SU-DHL-6 (cell line): ENCODE measurements at regions not wholly inside any gene's neighbourhood (a gene's known extent, or its start where the extent isn't known, plus 50 kb on each side); places are given as distances from the start of the nearest gene placed in this dataset.

Experiments
- H2AFZ ChIP-seq: fragments of 200-600 bp; sonication (generic); 2 replicates; pipeline ENCODE4 v1.6.1; 2014; ENCODE audit warnings: low read depth, mild to moderate bottlenecking, moderate library complexity, mixed read lengths, antibody characterized with exemption, low read length; ENCODE audit not compliant: severe bottlenecking
- H3F3A ChIP-seq: fragments of 200-600 bp; shearing (Covaris generic); 2 replicates; pipeline ENCODE4 v1.6.0; 2016; ENCODE audit warnings: antibody characterized with exemption, mild to moderate bottlenecking; ENCODE audit not compliant: insufficient read depth
- H3K27ac ChIP-seq: fragments of 200-600 bp; sonication (generic); 2 replicates; pipeline ENCODE4 v1.5.1; 2016; ENCODE audit warnings: low read depth, mild to moderate bottlenecking, low read length, moderate library complexity, mixed read lengths
- H3K27me3 ChIP-seq: fragments of 200-600 bp; sonication (generic), shearing (Covaris generic); 2 replicates; pipeline ENCODE4 v1.6.0; 2014; ENCODE audit warnings: mild to moderate bottlenecking, low read length
- H3K36me3 ChIP-seq: fragments of 200-600 bp; sonication (generic); 2 replicates; pipeline ENCODE4 v1.6.1; 2014; ENCODE audit warnings: mild to moderate bottlenecking, low read length, mixed read lengths
- H3K4me2 ChIP-seq: fragments of 300-600, 200-600 bp; shearing (Covaris generic), sonication (generic); 2 replicates; pipeline ENCODE4 v1.6.0; 2014; ENCODE audit warnings: low read length, low read depth, mild to moderate bottlenecking; ENCODE audit not compliant: poor library complexity, severe bottlenecking
- H3K4me3 ChIP-seq: fragments of 200-600 bp; sonication (generic); 2 replicates; pipeline ENCODE4 v1.5.1; 2014; ENCODE audit warnings: antibody characterized with exemption, low read length, mild to moderate bottlenecking, mixed read lengths; ENCODE audit not compliant: insufficient read depth, poor library complexity, severe bottlenecking
- H3K79me2 ChIP-seq: fragments of 200-600 bp; sonication (generic); 2 replicates; pipeline ENCODE4 v1.6.1; 2014; ENCODE audit warnings: mild to moderate bottlenecking, low read length, moderate library complexity; ENCODE audit not compliant: insufficient read depth
- H3K9ac ChIP-seq: fragments of 200-600 bp; sonication (generic); 2 replicates; pipeline ENCODE4 v1.7.0; 2014; ENCODE audit warnings: mild to moderate bottlenecking, low read length
- H3K9me2 ChIP-seq: fragments of 200-600 bp; sonication (generic); replicated peaks from 2 replicates; pipeline ENCODE4 v1.6.1; 2014; ENCODE audit warnings: low read length; ENCODE audit not compliant: insufficient read depth
- H3K9me3 ChIP-seq: fragments of 200-600 bp; sonication (generic); 2 replicates; pipeline ENCODE4 v1.6.1; 2014; ENCODE audit warnings: low read length, mixed read lengths; ENCODE audit not compliant: insufficient read depth
- H4K20me1 ChIP-seq: fragments of 200-600 bp; sonication (generic); 2 replicates; pipeline ENCODE4 v1.6.1; 2014; ENCODE audit warnings: low read depth, mild to moderate bottlenecking, antibody characterized with exemption, low read length, moderate library complexity, mixed read lengths
- CTCF ChIP-seq: fragments of 200-600 bp; sonication (generic); IDR thresholded peaks from one replicate; pipeline ENCODE4 v1.5.1; 2017; ENCODE audit warnings: antibody characterized with exemption, mild to moderate bottlenecking, low read length, moderate library complexity; ENCODE audit not compliant: insufficient read depth, poor library complexity, severe bottlenecking
- EZH2phosphoT487 ChIP-seq: fragments of 200-600 bp; sonication (generic), shearing (Covaris generic); conservative IDR thresholded peaks from 2 replicates; pipeline ENCODE4 v1.6.1; 2018; ENCODE audit warnings: mild to moderate bottlenecking, antibody characterized with exemption, low read length, moderate library complexity, mixed read lengths

GRCh38 chr6:147941143-147941542 lies 401.5 kb upstream of the SASH1 start:
- no peaks in the 10 kb centered on the region for H3K27me3 ChIP-seq
- H3K4me2 ChIP-seq = no peak overlapping the region
- H3K27ac ChIP-seq = no peak overlapping the region
- no peak overlapping the region for H3K9ac ChIP-seq
- TF ChIP-seq EZH2phosphoT487 (no peak), CTCF (no peak)
- no peaks in the 10 kb centered on the region for H3K36me3 ChIP-seq
- H3K4me3 ChIP-seq = no peak overlapping the region
- no peaks in the 10 kb centered on the region for H3K9me3 ChIP-seq
- H4K20me1 ChIP-seq = no peaks in the 10 kb centered on the region
- no peak overlapping the region for H2AFZ ChIP-seq
- H3K79me2 ChIP-seq = no peaks in the 10 kb centered on the region
- H3F3A ChIP-seq = no peaks in the 10 kb centered on the region
- H3K9me2 ChIP-seq = no peaks in the 10 kb centered on the region

- H3K9me2 ChIP-seq = no peaks in the 10 kb centered on the region
These were observed 400.3 kb upstream of the SASH1 start for GRCh38 chr6:147942363-147942762.

GRCh38 chr6:147944122-147944521 lies 398.5 kb upstream of the SASH1 start:
- no peaks in the 10 kb centered on the region for H3K79me2 ChIP-seq
- no peak overlapping the region for H3K4me3 ChIP-seq

More at GRCh38 chr6:147942363-147942762, 400.3 kb upstream of the SASH1 start:
- Histone ChIP-seq H3K79me2 (no peaks in the 10 kb centered on the region), H3K36me3 (no peaks in the 10 kb centered on the region), H3K4me2 (no peak overlapping the region), H3K27ac (no peak overlapping the region), H3K9ac (no peak overlapping the region), H3F3A (no peaks in the 10 kb centered on the region), H4K20me1 (no peaks in the 10 kb centered on the region), H2AFZ (no peak overlapping the region), H3K4me3 (no peak overlapping the region), H3K27me3 (no peaks in the 10 kb centered on the region), H3K9me3 (no peaks in the 10 kb centered on the region)
- no peak for TF ChIP-seq CTCF
- TF ChIP-seq EZH2phosphoT487 = no peak

More at GRCh38 chr6:147944122-147944521, 398.5 kb upstream of the SASH1 start:
- Histone ChIP-seq H3K9ac (no peak overlapping the region), H3K27ac (no peak overlapping the region), H3K36me3 (no peaks in the 10 kb centered on the region), H3K9me2 (no peaks in the 10 kb centered on the region), H3F3A (no peaks in the 10 kb centered on the region), H3K27me3 (no peaks in the 10 kb centered on the region), H3K4me2 (no peak overlapping the region), H4K20me1 (no peaks in the 10 kb centered on the region), H3K9me3 (no peaks in the 10 kb centered on the region), H2AFZ (no peak overlapping the region)
- TF ChIP-seq CTCF (no peak), EZH2phosphoT487 (no peak)
